ENCODE measurements at regions not wholly inside any gene's neighbourhood (a gene's known extent, or its start where the extent isn't known, plus 50 kb on each side); places are given as distances from the start of the nearest gene placed in this dataset.
A peak's percentile ranks its signal among the peaks of the same experiment; 100 is the strongest.

- TF ChIP-seq, protein P1, sequence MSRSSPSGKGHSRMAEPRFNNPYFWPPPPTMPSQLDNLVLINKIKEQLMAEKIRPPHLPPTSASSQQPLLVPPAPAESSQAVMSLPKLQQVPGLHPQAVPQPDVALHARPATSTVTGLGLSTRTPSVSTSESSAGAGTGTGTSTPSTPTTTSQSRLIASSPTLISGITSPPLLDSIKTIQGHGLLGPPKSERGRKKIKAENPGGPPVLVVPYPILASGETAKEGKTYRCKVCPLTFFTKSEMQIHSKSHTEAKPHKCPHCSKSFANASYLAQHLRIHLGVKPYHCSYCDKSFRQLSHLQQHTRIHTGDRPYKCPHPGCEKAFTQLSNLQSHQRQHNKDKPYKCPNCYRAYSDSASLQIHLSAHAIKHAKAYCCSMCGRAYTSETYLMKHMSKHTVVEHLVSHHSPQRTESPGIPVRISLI (CRISPR knock-in tag; IDR thresholded peaks at IDR 0.05; ENCODE audit: borderline replicate concordance) = no peak
- 0 out of 2 replicates have a peak, but pooled peaks have one; percentile 45 for TF ChIP-seq BRD4 (CRISPR knock-in tag; IDR thresholded peaks at IDR 0.05)
- TF ChIP-seq RORA (CRISPR knock-in tag; IDR thresholded peaks at IDR 0.05) = no peak
- no peak for TF ChIP-seq FOXP1 (IDR thresholded peaks at IDR 0.05)
- peak; percentile 26; the same call in 1 of the 2 replicates for TF ChIP-seq FOXP1 (CRISPR knock-in tag; IDR thresholded peaks at IDR 0.05)
- 0 out of 2 replicates have a peak, but pooled peaks have one; percentile 13 for TF ChIP-seq TFDP2 (CRISPR knock-in tag; IDR thresholded peaks at IDR 0.05)
- 0 out of 2 replicates have a peak, but pooled peaks have one; percentile 27 for TF ChIP-seq ZSCAN9 (CRISPR knock-in tag; IDR thresholded peaks at IDR 0.05; ENCODE audit: borderline replicate concordance)
- no peak for TF ChIP-seq DDIT3 (CRISPR knock-in tag; IDR thresholded peaks at IDR 0.05)
- TF ChIP-seq ZNF460 (CRISPR knock-in tag; IDR thresholded peaks at IDR 0.05; ENCODE audit: borderline replicate concordance) = no peak
- TF ChIP-seq, protein P2, sequence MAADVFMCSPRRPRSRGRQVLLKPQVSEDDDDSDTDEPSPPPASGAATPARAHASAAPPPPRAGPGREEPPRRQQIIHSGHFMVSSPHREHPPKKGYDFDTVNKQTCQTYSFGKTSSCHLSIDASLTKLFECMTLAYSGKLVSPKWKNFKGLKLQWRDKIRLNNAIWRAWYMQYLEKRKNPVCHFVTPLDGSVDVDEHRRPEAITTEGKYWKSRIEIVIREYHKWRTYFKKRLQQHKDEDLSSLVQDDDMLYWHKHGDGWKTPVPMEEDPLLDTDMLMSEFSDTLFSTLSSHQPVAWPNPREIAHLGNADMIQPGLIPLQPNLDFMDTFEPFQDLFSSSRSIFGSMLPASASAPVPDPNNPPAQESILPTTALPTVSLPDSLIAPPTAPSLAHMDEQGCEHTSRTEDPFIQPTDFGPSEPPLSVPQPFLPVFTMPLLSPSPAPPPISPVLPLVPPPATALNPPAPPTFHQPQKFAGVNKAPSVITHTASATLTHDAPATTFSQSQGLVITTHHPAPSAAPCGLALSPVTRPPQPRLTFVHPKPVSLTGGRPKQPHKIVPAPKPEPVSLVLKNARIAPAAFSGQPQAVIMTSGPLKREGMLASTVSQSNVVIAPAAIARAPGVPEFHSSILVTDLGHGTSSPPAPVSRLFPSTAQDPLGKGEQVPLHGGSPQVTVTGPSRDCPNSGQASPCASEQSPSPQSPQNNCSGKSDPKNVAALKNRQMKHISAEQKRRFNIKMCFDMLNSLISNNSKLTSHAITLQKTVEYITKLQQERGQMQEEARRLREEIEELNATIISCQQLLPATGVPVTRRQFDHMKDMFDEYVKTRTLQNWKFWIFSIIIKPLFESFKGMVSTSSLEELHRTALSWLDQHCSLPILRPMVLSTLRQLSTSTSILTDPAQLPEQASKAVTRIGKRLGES (CRISPR knock-in tag; IDR thresholded peaks at IDR 0.05; ENCODE audit: borderline replicate concordance) = no peak
- peak; percentile 34; the same call in 1 of the 2 replicates for TF ChIP-seq TSC22D2 (CRISPR knock-in tag; IDR thresholded peaks at IDR 0.05; ENCODE audit: borderline replicate concordance)
- TF ChIP-seq ZNF572 (CRISPR knock-in tag; IDR thresholded peaks at IDR 0.05) = no peak
- TF ChIP-seq IRF2 (CRISPR knock-in tag; IDR thresholded peaks at IDR 0.05) = 0 out of 2 replicates have a peak, but pooled peaks have one; percentile 28
- TF ChIP-seq, protein P3, sequence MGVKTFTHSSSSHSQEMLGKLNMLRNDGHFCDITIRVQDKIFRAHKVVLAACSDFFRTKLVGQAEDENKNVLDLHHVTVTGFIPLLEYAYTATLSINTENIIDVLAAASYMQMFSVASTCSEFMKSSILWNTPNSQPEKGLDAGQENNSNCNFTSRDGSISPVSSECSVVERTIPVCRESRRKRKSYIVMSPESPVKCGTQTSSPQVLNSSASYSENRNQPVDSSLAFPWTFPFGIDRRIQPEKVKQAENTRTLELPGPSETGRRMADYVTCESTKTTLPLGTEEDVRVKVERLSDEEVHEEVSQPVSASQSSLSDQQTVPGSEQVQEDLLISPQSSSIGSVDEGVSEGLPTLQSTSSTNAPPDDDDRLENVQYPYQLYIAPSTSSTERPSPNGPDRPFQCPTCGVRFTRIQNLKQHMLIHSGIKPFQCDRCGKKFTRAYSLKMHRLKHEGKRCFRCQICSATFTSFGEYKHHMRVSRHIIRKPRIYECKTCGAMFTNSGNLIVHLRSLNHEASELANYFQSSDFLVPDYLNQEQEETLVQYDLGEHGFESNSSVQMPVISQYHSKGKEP (CRISPR knock-in tag; IDR thresholded peaks at IDR 0.05) = no peak
- TF ChIP-seq ZFP62 (CRISPR knock-in tag; IDR thresholded peaks at IDR 0.05) = no peak
- no peak for TF ChIP-seq FOXM1 (CRISPR knock-in tag; IDR thresholded peaks at IDR 0.05)
- TF ChIP-seq RFX5 (IDR thresholded peaks at IDR 0.05; ENCODE audit: low read depth, low read length) = no peak
- peak; percentile 91 for TF ChIP-seq ELF3 (CRISPR knock-in tag; IDR thresholded peaks at IDR 0.05)
- TF ChIP-seq ZFP37 (CRISPR knock-in tag; IDR thresholded peaks at IDR 0.05; ENCODE audit: borderline replicate concordance) = no peak
- peak; percentile 70 for TF ChIP-seq RBM39 (IDR thresholded peaks at IDR 0.05; ENCODE audit: low read depth, low read length, poor library complexity, severe bottlenecking)
- TF ChIP-seq CSRNP2 (CRISPR knock-in tag; conservative IDR thresholded peaks at IDR 0.05; ENCODE audit: low read depth) = no peak
Observed at GRCh38 chr14:65229748-65230728, 127.7 kb upstream of the MAX start (continued).
